HG02610 (cell line): ENCODE measurements at regions not wholly inside any gene's neighbourhood (a gene's known extent, or its start where the extent isn't known, plus 50 kb on each side); places are given as distances from the start of the nearest gene placed in this dataset.
"Not testable (repeated sequence)": the region's sequence is repeated elsewhere in the genome, so short reads cannot be mapped to it uniquely, and the experiment has no call there.

Experiments used
- ATAC-seq: cut with Tn5 transposase; IDR thresholded peaks from one replicate; pipeline ENCODE4 v1.9.1; 2021; ENCODE audit warnings: mild to moderate bottlenecking, moderate library complexity; ENCODE audit not compliant: unreplicated experiment

- no peak for ATAC-seq
Measured at GRCh38 chr1:60893136-60893930, 189.0 kb upstream of the NFIA start.

DNA sequence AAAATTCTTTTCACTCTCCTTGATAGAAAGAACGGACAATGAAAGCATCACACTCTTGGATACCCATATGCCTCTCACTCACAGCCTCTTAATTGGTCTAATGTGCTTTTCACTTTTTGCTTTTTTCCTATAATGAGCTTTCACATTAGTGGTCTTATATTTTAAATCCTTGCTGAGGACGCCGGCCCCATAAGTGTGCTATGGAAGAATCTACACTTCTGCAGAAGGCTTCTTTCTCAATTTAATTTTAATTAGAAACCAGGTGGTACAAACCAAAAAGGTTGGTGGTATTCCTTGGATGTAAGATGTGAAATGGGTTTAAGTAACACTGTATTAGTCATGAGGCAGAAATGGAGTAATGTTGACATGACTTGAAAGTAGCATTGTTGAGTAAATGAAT is 190.6 kb upstream of the NFIA start:
- no peak for ATAC-seq

DNA sequence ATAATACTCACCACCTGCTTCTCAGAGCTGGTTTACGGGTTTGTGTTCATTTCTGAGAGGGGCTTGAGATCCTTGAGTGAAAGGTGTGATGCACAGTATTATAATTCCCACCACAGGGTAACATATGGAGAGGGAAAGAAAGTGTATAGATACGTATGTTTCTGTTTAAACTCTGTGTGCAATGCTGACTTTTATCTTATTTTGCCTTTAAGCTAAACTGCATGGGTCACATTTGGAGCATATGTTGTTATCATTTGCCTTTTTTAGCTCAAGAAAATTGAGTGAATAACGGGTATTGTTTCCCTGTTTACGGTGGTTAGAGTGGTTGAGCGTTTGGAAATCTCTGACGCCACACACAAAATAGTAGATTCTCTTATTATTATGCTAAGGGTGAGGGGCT is 191.1 kb upstream of the NFIA start:
- no peak for ATAC-seq

GRCh38 chr1:60890664-60891063 is 191.7 kb upstream of the NFIA start:
- no peak for ATAC-seq

GRCh38 chr1:60889709-60890108 is 192.7 kb upstream of the NFIA start:
- ATAC-seq, result no peak

DNA sequence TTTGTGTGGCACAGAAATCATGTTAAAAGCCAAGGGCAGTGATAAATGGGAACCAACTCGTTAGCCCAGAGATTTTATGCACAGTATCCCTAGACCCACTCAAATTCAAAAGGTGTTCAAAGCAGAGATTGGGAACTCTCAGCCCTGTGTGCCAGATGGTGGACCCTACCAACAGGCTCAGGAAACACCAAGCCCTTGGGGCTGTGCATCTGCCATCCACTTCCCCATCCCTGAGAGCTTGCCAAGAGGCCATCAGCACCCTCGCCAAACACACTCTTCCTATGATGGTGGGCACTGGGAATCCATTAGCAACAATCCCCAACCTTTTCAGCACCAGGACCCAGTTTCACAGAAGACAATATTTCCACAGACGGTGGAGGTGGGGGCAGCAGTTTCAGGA is 194.2 kb upstream of the NFIA start:
- ATAC-seq, result no peak

DNA sequence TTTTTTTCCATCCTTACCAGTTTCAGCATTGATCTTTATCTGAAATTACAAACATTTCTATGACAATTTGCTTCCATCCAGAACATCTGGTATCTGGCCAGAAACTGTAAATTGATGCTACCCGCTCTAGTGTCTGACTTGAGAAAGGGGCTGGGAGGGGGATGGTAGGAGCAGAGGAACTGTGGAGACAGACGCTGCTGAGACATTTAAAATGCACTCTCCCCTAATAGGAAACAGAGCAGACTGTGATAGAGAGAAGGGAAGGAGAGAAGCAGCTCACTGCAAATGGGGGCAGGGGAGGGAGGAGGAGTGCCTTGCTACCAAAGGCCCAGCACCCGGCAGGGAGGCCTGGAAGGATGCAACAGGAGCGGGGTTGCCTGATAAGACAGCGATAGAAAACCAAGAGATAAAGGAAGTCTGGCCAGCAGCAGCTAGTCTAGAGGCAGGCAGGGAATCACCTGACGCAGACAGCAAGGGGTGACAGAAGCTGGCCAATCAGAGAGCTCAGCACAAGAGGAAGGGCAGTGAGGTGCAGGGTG is 195.5 kb upstream of the NFIA start:
- ATAC-seq, result no peak

- no peak for ATAC-seq
Measured at GRCh38 chr1:60886090-60886489, 196.3 kb upstream of the NFIA start.

DNA sequence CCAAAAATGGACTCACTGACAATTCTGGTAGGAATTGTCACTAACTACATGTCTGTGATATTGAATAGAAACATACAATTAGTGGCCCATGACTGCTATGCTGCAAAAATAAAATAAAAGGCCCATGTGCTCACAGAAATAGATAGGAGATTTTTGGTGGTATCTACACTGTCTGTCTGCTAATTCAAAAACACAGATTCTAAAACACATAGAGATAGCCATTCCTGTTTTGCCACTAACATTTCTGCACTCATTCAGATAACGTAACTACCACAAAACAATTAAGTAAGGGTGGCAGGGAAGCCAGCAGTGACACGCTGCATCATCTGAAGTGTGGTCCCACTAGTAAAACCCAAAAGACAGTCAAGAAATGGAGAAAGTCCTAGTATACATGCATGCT is 202.2 kb upstream of the NFIA start:
- ATAC-seq, result no peak

GRCh38 chr1:60878323-60878722 is 204.0 kb upstream of the NFIA start:
- no peak for ATAC-seq

DNA sequence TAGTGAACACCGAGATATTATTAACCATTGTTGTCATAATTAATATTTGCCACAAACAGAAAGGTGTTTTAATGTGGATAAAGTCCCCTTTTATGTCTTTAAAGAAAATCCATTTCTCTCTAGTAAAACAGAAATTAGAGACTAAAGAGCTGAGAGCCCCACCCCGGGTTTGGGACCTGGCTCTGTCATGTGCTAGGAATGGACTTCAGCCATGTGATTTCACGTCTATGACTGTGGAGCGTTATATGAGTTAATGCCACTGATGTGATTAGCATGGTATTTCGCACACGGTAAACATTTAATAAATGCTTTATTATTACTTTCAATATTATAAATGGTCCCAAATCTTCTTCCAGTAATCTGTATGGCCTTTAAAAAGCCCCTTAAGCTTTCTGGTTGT is 205.0 kb upstream of the NFIA start:
- ATAC-seq, result no peak

- ATAC-seq, result no peak
Measured at GRCh38 chr1:60876952-60877351, 205.4 kb upstream of the NFIA start.

DNA sequence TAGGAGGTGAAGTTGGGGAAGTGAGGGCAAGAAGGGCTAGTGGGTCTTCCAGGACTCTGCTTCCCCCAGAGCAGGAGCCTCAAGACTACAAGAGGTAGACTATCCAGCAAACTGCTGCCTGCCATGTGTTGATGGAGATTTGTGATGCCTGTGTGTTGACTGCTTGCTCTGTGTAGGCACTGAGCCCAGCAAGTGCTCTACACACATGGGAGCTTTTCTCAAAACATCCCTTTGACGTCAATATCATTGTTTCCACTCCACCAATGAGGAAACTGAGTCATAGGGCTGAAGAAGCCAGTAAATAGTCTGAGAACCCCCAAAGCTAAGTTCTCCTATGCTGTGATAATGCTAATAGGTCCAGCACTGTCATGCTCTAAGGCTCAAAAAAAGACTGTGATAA is 207.2 kb upstream of the NFIA start:
- ATAC-seq, result no peak

GRCh38 chr1:60874718-60875117 is 207.6 kb upstream of the NFIA start:
- ATAC-seq, result no peak

GRCh38 chr1:60873396-60873795 is 209.0 kb upstream of the NFIA start:
- not testable (repeated sequence) for ATAC-seq

DNA sequence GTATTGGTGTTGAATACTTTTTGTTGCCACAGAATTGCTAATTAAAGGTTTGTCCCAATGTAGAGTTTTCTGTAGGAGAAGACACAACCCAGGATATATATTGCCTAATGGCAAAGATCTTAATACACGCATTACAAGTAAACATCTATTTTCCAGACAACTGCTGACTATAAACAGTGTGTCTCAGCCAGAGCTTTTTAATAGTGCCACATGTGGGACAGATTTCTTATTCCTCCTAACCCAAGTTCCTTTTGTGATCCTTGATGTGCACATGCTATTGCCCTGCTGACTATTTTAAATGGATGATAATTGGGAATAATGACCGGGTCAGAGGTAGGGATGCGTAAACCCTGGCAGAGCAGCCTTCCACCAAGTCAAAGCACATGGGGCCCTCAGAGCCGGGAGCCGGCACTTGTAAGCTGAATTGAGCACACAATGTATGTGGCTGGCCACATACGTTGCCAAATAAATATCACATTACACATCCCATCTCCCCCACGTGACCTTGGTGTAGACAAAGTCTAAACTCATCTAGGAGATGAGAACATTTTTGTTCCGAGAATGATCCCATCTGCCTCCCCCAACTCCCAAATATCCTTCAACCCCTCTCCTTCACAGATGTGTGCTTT is 209.8 kb upstream of the NFIA start:
- ATAC-seq, result no peak

GRCh38 chr1:60870269-60870865 is 212.0 kb upstream of the NFIA start:
- ATAC-seq, result no peak

- ATAC-seq, result no peak
Measured at GRCh38 chr1:60868901-60869663, 213.3 kb upstream of the NFIA start.

DNA sequence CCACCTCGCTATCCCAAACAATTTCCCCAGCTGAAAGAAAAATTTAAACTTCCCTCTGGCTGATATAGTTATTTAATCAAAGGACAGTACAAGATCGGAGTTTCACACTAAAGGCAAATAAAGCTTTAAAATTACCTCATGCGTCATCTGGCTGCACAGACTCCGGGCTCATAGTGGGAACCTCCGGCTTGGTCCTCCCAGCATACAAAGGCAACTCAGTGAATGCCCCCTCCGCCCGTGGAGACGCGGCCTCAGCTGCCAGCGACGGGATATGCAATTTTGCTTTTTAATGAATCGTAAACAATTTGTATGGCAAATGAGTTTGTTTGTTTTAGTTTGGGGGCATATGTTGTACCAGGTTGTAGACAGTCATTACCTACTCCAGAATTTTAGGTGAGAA is 214.6 kb upstream of the NFIA start:
- no peak for ATAC-seq

DNA sequence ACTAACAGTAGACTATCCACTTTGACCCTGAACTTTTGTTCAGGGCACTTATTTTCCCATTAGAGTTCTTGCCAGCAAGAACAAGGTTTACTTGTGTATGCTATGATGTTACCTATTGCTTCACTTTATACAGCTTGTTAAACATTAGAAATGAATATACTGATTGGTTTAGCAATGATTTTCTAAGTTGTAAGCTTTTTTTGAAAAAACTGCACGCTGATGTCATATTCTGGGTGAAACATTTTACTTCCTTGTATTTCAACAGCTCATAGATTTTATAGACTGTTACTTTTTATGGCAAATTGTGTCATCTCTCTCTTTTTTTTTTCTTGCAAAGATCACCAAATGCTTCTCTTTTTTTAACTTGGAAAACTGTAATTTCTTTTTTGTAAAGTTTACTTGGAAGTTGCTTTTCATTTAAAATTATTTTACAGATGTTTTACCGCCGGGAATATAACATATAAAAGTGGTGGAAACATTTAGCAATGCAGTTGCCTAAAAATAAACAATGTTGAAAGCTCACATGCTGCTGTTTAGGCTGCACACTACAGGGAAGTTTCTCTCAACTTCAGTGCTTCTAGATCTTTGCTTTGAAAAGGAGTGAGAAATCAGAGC is 215.3 kb upstream of the NFIA start:
- ATAC-seq, result no peak
